GM13977 (cell line): ENCODE measurements at regions not wholly inside any gene's neighbourhood (a gene's known extent, or its start where the extent isn't known, plus 50 kb on each side); places are given as distances from the start of the nearest gene placed in this dataset.

Experiments used
- DNase-seq: peaks from one replicate; pipeline ENCODE4 v3.0.0; 2012; ENCODE audit warnings: low spot score
- CTCF ChIP-seq: IDR thresholded peaks from 2 replicates; pipeline ENCODE4 v1.5.1; 2012; ENCODE audit warnings: mild to moderate bottlenecking, control low read depth; ENCODE audit not compliant: insufficient read depth; ENCODE audit errors: extremely low read depth, missing control alignments
- in situ Hi-C: fragments of 300-500 bp; cut with MboI; formaldehyde crosslinking; loops from one replicate; pipeline ENCODE4 v1.12.0; 2022; ENCODE audit warnings: low sequenced_read_pairs, low pct_unique_long_range_greater_than_20kb, mixed read lengths, inconsistent platforms; ENCODE audit not compliant: unreplicated experiment

GRCh38 chr10:28874210-28874609 is 196.9 kb downstream of the BAMBI start:
- no peak for TF ChIP-seq CTCF
- in situ Hi-C loops, result no loop called here
- DNase-seq, result no peak

- in situ Hi-C loops, result no loop called here
- no peak for DNase-seq
- TF ChIP-seq CTCF, result no peak
These were observed 198.3 kb downstream of the BAMBI start for GRCh38 chr10:28875549-28876081.

- in situ Hi-C loops, result no loop called here
- no peak for TF ChIP-seq CTCF
- DNase-seq, result no peak
These were observed 201.1 kb downstream of the BAMBI start for GRCh38 chr10:28878236-28878970.

DNA sequence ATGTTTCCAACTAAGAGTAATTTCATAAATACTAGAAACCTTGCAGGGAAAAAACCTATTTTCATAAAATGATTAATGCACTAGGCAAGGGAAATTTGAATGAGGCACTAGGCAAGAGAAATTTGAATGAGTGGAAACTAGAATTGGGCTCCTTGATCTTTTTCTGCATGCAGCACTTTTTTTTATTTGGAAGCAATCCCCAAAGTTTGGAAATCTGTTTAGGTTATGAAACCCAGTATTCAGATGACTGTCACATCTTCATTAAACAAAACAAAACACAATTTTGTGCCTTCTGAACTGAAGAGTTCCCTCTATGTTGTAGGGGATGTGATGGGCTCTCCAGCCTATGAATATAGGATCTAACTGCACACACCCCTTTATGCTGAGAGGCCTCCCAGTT is 201.9 kb downstream of the BAMBI start:
- TF ChIP-seq CTCF, result no peak
- no peak for DNase-seq
- in situ Hi-C loops, result no loop called here

GRCh38 chr10:28879875-28880682 is 202.8 kb downstream of the BAMBI start:
- TF ChIP-seq CTCF, result no peak
- in situ Hi-C loops, result no loop called here

GRCh38 chr10:28880683-28880950 is 203.3 kb downstream of the BAMBI start:
- in situ Hi-C loops, result no loop called here
- TF ChIP-seq CTCF, result no peak
- no peak for DNase-seq

More at GRCh38 chr10:28879875-28880682, 202.8 kb downstream of the BAMBI start:
- DNase-seq, result no peak
